ENCODE measurements at regions not wholly inside any gene's neighbourhood (a gene's known extent, or its start where the extent isn't known, plus 50 kb on each side); places are given as distances from the start of the nearest gene placed in this dataset.

GRCh38 chr6:170018936-170019817 is 267.8 kb downstream of the ERMARD start:
- Histone ChIP-seq H3K36me3 (no peaks in the 10 kb centered on the region), H3K27ac (peak overlapping the region in 1 of 2 donors; percentile 6), H3K4me1 (peaks cover 0 to 12% of the 10 kb centered on the region in 2 donors), H3K4me3 (no peak overlapping the region), H3K27me3 (no peaks in the 10 kb centered on the region), H3K9me3 (no peaks in the 10 kb centered on the region)
- no peak for DNase-seq (ENCODE audit: low spot score)
- no peak for TF ChIP-seq CTCF (IDR thresholded peaks at IDR 0.05)

GRCh38 chr6:170018422-170018935 is 267.1 kb downstream of the ERMARD start:
- H3K4me1 ChIP-seq, result peaks cover 0 to 8% of the 10 kb centered on the region in 2 donors
- no peaks in the 10 kb centered on the region for H3K36me3 ChIP-seq
- H3K27ac ChIP-seq, result no peak overlapping the region
- TF ChIP-seq CTCF (IDR thresholded peaks at IDR 0.05), result no peak
- no peak overlapping the region for H3K4me3 ChIP-seq
- no peaks in the 10 kb centered on the region for H3K27me3 ChIP-seq
- DNase-seq (ENCODE audit: low spot score), result no peak
- peaks cover 0 to 4% of the 10 kb centered on the region in 2 donors for H3K9me3 ChIP-seq

GRCh38 chr6:170017603-170018320 is 266.3 kb downstream of the ERMARD start:
- Histone ChIP-seq H3K27ac (no peak overlapping the region), H3K4me1 (peaks cover 0 to under 1% of the 10 kb centered on the region in 2 donors), H3K36me3 (no peaks in the 10 kb centered on the region), H3K27me3 (no peaks in the 10 kb centered on the region), H3K9me3 (peaks cover 0 to 8% of the 10 kb centered on the region in 2 donors), H3K4me3 (no peak overlapping the region)
- no peak for TF ChIP-seq CTCF (IDR thresholded peaks at IDR 0.05)
- DNase-seq (ENCODE audit: low spot score), result no peak

- H3K36me3 ChIP-seq, result no peaks in the 10 kb centered on the region
- no peaks in the 10 kb centered on the region for H3K27me3 ChIP-seq
- no peak overlapping the region for H3K4me3 ChIP-seq
- H3K9me3 ChIP-seq, result peaks cover 0 to 8% of the 10 kb centered on the region in 2 donors
- DNase-seq (ENCODE audit: low spot score), result no peak
- peaks cover 0 to 18% of the 10 kb centered on the region in 2 donors for H3K4me1 ChIP-seq
- no peak overlapping the region for H3K27ac ChIP-seq
- no peak for TF ChIP-seq CTCF (IDR thresholded peaks at IDR 0.05)
Measured at GRCh38 chr6:170013815-170014214, 262.4 kb downstream of the ERMARD start.

- no peak for DNase-seq (ENCODE audit: low spot score)
- H3K27ac ChIP-seq, result peak overlapping the region; percentile 48 to 78
Measured at GRCh38 chr6:170012037-170012330, 260.6 kb downstream of the ERMARD start.

More at GRCh38 chr6:170012037-170012330, 260.6 kb downstream of the ERMARD start:
- no peaks in the 10 kb centered on the region for H3K27me3 ChIP-seq
- H3K9me3 ChIP-seq, result peaks cover 0 to 8% of the 10 kb centered on the region in 2 donors
- H3K36me3 ChIP-seq, result no peaks in the 10 kb centered on the region
- TF ChIP-seq CTCF (IDR thresholded peaks at IDR 0.05), result no peak
- H3K4me1 ChIP-seq, result peaks cover 0 to 18% of the 10 kb centered on the region in 2 donors
- H3K4me3 ChIP-seq, result no peak overlapping the region
